ENCODE measurements at regions not wholly inside any gene's neighbourhood (a gene's known extent, or its start where the extent isn't known, plus 50 kb on each side); places are given as distances from the start of the nearest gene placed in this dataset.

DNA sequence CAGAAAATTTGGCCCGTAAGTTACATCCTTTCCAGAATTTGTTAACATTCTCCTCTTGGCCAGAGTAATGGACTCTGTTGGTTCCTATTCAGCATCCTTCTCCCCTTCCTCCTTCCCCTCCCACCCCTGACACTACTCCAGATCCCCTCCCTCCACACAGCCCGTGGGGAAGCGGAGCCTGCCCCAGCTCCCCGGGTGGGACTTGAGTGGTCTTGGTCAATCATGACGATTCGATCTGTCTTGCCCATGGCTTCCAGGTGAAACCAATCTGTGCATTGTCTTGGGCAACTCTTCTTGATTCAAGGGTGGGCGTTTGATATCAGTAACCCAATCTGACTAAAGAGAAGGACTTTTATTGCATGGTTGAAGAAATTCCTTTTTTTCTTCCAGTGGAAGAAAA lies 143.9 kb downstream of the ANKRD60 start:
- H3K23me2 ChIP-seq (ENCODE audit: insufficient read length, low read depth, low read length, poor library complexity, severe bottlenecking), result no peaks in the 10 kb centered on the region
- no peak overlapping the region for H2AK5ac ChIP-seq (ENCODE audit: insufficient read length, low read length)
- peaks cover 1% of the 10 kb centered on the region; the same call in 1 of the 2 replicates for H3K27me3 Mint-ChIP-seq (ENCODE audit: low read depth)
- no peak overlapping the region for H4K5ac ChIP-seq (ENCODE audit: insufficient read length, low read depth, low read length)
- no peak overlapping the region for H3K56ac ChIP-seq (ENCODE audit: insufficient read length, low read depth, low read length)
- H3K36me3 Mint-ChIP-seq (ENCODE audit: insufficient read depth in 1 of 3, low read depth in 3 of 3), result no peaks in the 10 kb centered on the region
- peaks cover 0 to 2% of the 10 kb centered on the region in 2 experiments; a peak in 3 of 4 replicates for H3K4me1 Mint-ChIP-seq
- no peak overlapping the region for H3K18ac ChIP-seq (ENCODE audit: insufficient read length, low read depth, low read length)
- no peak overlapping the region for H3K4me3 Mint-ChIP-seq
- H3K9me3 ChIP-seq (ENCODE audit: control insufficient read depth, low read depth, low read length), result no peaks in the 10 kb centered on the region
- H2BK12ac ChIP-seq (ENCODE audit: insufficient read length, low read depth, low read length), result no peak overlapping the region
- no peak overlapping the region for H3K14ac ChIP-seq (ENCODE audit: insufficient read depth, low read length)
- H3K79me2 ChIP-seq (ENCODE audit: insufficient read depth, low read length), result no peaks in the 10 kb centered on the region
- H3K23ac ChIP-seq (ENCODE audit: insufficient read length, low read depth, low read length), result no peak overlapping the region
- H2BK20ac ChIP-seq (ENCODE audit: low read depth, low read length, poor library complexity, severe bottlenecking), result no peak overlapping the region
- no peaks in the 10 kb centered on the region for H3K27me3 ChIP-seq (ENCODE audit: insufficient read depth, low read length)
- no peak overlapping the region for H4K8ac ChIP-seq (replicated peaks; ENCODE audit: insufficient read length, low read depth, low read length)
- H3K9ac ChIP-seq (ENCODE audit: extremely low read depth, insufficient read length, low read length), result no peak overlapping the region
- no peak overlapping the region for H3K4ac ChIP-seq (ENCODE audit: low read depth, low read length)
- peaks cover 0 to 4% of the 10 kb centered on the region in 2 experiments; a peak in 3 of 5 replicates for H3K9me3 Mint-ChIP-seq
- no peaks in the 10 kb centered on the region for H4K20me1 ChIP-seq (ENCODE audit: control insufficient read depth, insufficient read depth, insufficient read length)
- no peak for DNase-seq
- H3K4me1 ChIP-seq (ENCODE audit: insufficient read depth, low read length), result no peaks in the 10 kb centered on the region
- no peak overlapping the region for H2BK120ac ChIP-seq (ENCODE audit: low read depth, low read length, poor library complexity, severe bottlenecking)
- no peak overlapping the region for H4K91ac ChIP-seq (ENCODE audit: insufficient read length, low read depth, low read length)
- H3T11ph ChIP-seq (ENCODE audit: low read length), result no peak overlapping the region
- no peak overlapping the region for H3K27ac ChIP-seq (ENCODE audit: insufficient read length, low read depth, low read length)
- no peak overlapping the region for H2BK15ac ChIP-seq (ENCODE audit: low read depth, low read length)
- no peak overlapping the region for H2AFZ ChIP-seq (ENCODE audit: low read length)
- H3K27ac Mint-ChIP-seq, result no peak overlapping the region
- no peaks in the 10 kb centered on the region for H3K79me1 ChIP-seq (ENCODE audit: insufficient read depth, low read depth, low read length, poor library complexity, severe bottlenecking)
- H2BK5ac ChIP-seq (ENCODE audit: insufficient read length, low read length), result no peak overlapping the region
- TF ChIP-seq, protein P1, sequence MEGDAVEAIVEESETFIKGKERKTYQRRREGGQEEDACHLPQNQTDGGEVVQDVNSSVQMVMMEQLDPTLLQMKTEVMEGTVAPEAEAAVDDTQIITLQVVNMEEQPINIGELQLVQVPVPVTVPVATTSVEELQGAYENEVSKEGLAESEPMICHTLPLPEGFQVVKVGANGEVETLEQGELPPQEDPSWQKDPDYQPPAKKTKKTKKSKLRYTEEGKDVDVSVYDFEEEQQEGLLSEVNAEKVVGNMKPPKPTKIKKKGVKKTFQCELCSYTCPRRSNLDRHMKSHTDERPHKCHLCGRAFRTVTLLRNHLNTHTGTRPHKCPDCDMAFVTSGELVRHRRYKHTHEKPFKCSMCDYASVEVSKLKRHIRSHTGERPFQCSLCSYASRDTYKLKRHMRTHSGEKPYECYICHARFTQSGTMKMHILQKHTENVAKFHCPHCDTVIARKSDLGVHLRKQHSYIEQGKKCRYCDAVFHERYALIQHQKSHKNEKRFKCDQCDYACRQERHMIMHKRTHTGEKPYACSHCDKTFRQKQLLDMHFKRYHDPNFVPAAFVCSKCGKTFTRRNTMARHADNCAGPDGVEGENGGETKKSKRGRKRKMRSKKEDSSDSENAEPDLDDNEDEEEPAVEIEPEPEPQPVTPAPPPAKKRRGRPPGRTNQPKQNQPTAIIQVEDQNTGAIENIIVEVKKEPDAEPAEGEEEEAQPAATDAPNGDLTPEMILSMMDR (conservative IDR thresholded peaks at IDR 0.05), result no peak
- no CpG with 5 or more reads among the region's 7 CpGs for WGBS (ENCODE audit: extremely low coverage, insufficient read length, low lambda C conversion rate)
- H3K4me2 ChIP-seq (ENCODE audit: insufficient read depth, insufficient read length, low read length), result no peak overlapping the region
